ENCODE measurements at regions not wholly inside any gene's neighbourhood (a gene's known extent, or its start where the extent isn't known, plus 50 kb on each side); places are given as distances from the start of the nearest gene placed in this dataset.

GRCh38 chr7:33673029-33673700 lies 232.2 kb upstream of the BMPER start:
- POLR2A ChIA-PET, result no interaction called here
- TF ChIP-seq CTCF (IDR thresholded peaks at IDR 0.05) (no peak; the same call in 1 of the 2 replicates), REST (IDR thresholded peaks at IDR 0.05; ENCODE audit: insufficient read depth in 1 of 2, low read depth in 2 of 2, low read length in 1 of 2) (no peak), TCF7L2 (IDR thresholded peaks at IDR 0.05; ENCODE audit: low read depth, low read length) (no peak), POLR2AphosphoS5 (IDR thresholded peaks at IDR 0.05; ENCODE audit: low read depth, low read length) (no peak), SIN3A (IDR thresholded peaks at IDR 0.05; ENCODE audit: borderline replicate concordance, insufficient read depth, low read depth, low read length) (no peak)
- in situ Hi-C loops (cut with HindIII; ENCODE audit: low pct_unique_long_range_greater_than_20kb, low sequenced_read_pairs), result no loop called here
- intact Hi-C loops (cut with micrococcal nuclease; ENCODE audit: unreplicated experiment), result no loop called here
- Histone ChIP-seq H3K27ac (ENCODE audit: low read length) (no peak overlapping the region), H3K27me3 (ENCODE audit: control insufficient read depth, insufficient read depth, low read length) (0 out of 2 replicates have a peak, but pooled peaks cover 2% of the 10 kb centered on the region), H3K4me3 (ENCODE audit: low read depth in 2 of 2, low read length in 2 of 2) (no peak overlapping the region), H3K36me3 (ENCODE audit: control insufficient read depth, insufficient read depth, low read length) (no peaks in the 10 kb centered on the region), H3K9me3 (ENCODE audit: control insufficient read depth, insufficient read depth, low read depth, low read length) (no peaks in the 10 kb centered on the region), H3K4me1 (ENCODE audit: control insufficient read depth, insufficient read depth, low read length) (0 out of 2 replicates have a peak, but pooled peaks cover 2% of the 10 kb centered on the region)
- DNase-seq (ENCODE audit: low read depth, low spot score) (no peak), ATAC-seq (no peak)
- CTCF ChIA-PET, result no interaction called here
- no TSS peak for BruUV-seq (replicated peaks)

- in situ Hi-C loops (cut with HindIII; ENCODE audit: low pct_unique_long_range_greater_than_20kb, low sequenced_read_pairs), result no loop called here
- Histone ChIP-seq H3K4me3 (ENCODE audit: low read depth in 2 of 2, low read length in 2 of 2) (no peak overlapping the region), H3K36me3 (ENCODE audit: control insufficient read depth, insufficient read depth, low read length) (no peaks in the 10 kb centered on the region), H3K27ac (ENCODE audit: low read length) (no peak overlapping the region), H3K27me3 (ENCODE audit: control insufficient read depth, insufficient read depth, low read length) (no peaks in the 10 kb centered on the region), H3K9me3 (ENCODE audit: control insufficient read depth, insufficient read depth, low read depth, low read length) (no peaks in the 10 kb centered on the region), H3K4me1 (ENCODE audit: control insufficient read depth, insufficient read depth, low read length) (no peaks in the 10 kb centered on the region)
- ATAC-seq, result no peak
- DNase-seq (ENCODE audit: low read depth, low spot score), result no peak
- intact Hi-C loops (cut with micrococcal nuclease; ENCODE audit: unreplicated experiment), result no loop called here
- no TSS peak for BruUV-seq (replicated peaks)
- CTCF ChIA-PET, result no interaction called here
- POLR2A ChIA-PET, result no interaction called here
- no peak for TF ChIP-seq CTCF (IDR thresholded peaks at IDR 0.05)
- no peak for TF ChIP-seq REST (IDR thresholded peaks at IDR 0.05; ENCODE audit: insufficient read depth in 1 of 2, low read depth in 2 of 2, low read length in 1 of 2)
- TF ChIP-seq POLR2AphosphoS5 (IDR thresholded peaks at IDR 0.05; ENCODE audit: low read depth, low read length), result no peak
- TF ChIP-seq SIN3A (IDR thresholded peaks at IDR 0.05; ENCODE audit: borderline replicate concordance, insufficient read depth, low read depth, low read length), result no peak
- TF ChIP-seq TCF7L2 (IDR thresholded peaks at IDR 0.05; ENCODE audit: low read depth, low read length), result no peak
Measured at GRCh38 chr7:33674804-33675411, 230.4 kb upstream of the BMPER start.
